ENCODE measurements at regions not wholly inside any gene's neighbourhood (a gene's known extent, or its start where the extent isn't known, plus 50 kb on each side); places are given as distances from the start of the nearest gene placed in this dataset.

GRCh38 chr5:58153255-58153654, 306.6 kb downstream of the PLK2 start:
- H3K36me3 ChIP-seq (ENCODE audit: control insufficient read depth in 5 of 5, insufficient read depth in 5 of 5, low read length in 5 of 5): no peaks in the 10 kb centered on the region
- no peak overlapping the region for H3K4me3 ChIP-seq (ENCODE audit: low read depth in 1 of 5, low read length in 5 of 5)
- no peaks in the 10 kb centered on the region for H3K27me3 ChIP-seq (ENCODE audit: control insufficient read depth in 5 of 5, insufficient read depth in 4 of 5, low read length in 5 of 5)
- H3K9me3 ChIP-seq (ENCODE audit: control insufficient read depth in 5 of 5, low read length in 5 of 5): no peaks in the 10 kb centered on the region
- no peak overlapping the region for H3K9ac ChIP-seq (ENCODE audit: low read length in 5 of 5)
- H3K27ac ChIP-seq (ENCODE audit: low read depth, low read length): no peak overlapping the region
- peaks cover 2 to 14% (median 10%) of the 10 kb centered on the region in 5 donors for H3K4me1 ChIP-seq (ENCODE audit: control insufficient read depth in 5 of 5, insufficient read depth in 5 of 5, low read length in 5 of 5)

DNA sequence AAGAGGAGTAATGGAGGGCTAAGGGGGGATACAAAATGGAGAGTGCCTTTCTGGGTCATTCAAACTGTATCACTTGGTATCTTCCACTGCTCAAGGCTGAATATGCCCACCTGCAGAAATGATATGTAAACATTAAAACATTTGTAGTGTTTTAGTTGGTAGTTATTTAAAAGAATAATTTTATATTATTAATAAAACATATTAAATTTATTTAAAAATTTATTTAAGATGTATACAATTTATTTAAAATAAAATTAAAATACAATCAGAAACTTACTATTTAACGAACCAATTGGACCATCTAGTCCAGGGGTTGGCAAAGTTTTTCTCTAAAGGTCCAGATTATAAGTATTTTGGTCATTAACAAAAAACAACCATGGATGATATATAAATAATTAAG, 308.5 kb downstream of the PLK2 start:
- H3K4me1 ChIP-seq (ENCODE audit: control insufficient read depth in 5 of 5, insufficient read depth in 5 of 5, low read length in 5 of 5): peaks cover 0 to 4% (median 3%) of the 10 kb centered on the region in 5 donors
- H3K27ac ChIP-seq (ENCODE audit: low read depth, low read length): no peak overlapping the region
- H3K9me3 ChIP-seq (ENCODE audit: control insufficient read depth in 5 of 5, low read length in 5 of 5): no peaks in the 10 kb centered on the region
- H3K4me3 ChIP-seq (ENCODE audit: low read depth in 1 of 5, low read length in 5 of 5): no peak overlapping the region
- H3K9ac ChIP-seq (ENCODE audit: low read length in 5 of 5): no peak overlapping the region
- H3K27me3 ChIP-seq (ENCODE audit: control insufficient read depth in 5 of 5, insufficient read depth in 4 of 5, low read length in 5 of 5): no peaks in the 10 kb centered on the region
- H3K36me3 ChIP-seq (ENCODE audit: control insufficient read depth in 5 of 5, insufficient read depth in 5 of 5, low read length in 5 of 5): no peaks in the 10 kb centered on the region

DNA sequence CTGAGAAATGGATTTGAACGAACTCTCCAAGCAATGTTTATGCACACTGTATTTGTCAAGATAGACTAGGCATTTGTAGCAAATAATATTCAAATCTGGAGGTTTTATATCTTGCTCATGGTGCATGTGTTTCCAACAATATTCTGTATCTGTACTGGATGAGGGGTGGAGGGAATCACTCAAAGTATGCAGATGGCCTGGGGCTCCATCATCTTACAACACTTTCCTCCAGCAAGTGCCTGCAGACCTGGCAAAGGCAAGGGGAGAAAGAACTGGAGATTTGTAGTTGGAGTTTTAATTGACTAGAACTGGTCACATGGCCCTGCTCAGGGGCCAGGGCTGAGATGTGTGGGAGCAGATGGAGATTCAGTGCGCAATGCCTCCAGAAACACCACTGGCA, 309.0 kb downstream of the PLK2 start:
- H3K9ac ChIP-seq (ENCODE audit: low read length in 5 of 5): no peak overlapping the region
- no peaks in the 10 kb centered on the region for H3K27me3 ChIP-seq (ENCODE audit: control insufficient read depth in 5 of 5, insufficient read depth in 4 of 5, low read length in 5 of 5)
- H3K4me3 ChIP-seq (ENCODE audit: low read depth in 1 of 5, low read length in 5 of 5): no peak overlapping the region
- H3K4me1 ChIP-seq (ENCODE audit: control insufficient read depth in 5 of 5, insufficient read depth in 5 of 5, low read length in 5 of 5): peaks cover 0 to 3% (median 0%) of the 10 kb centered on the region in 5 donors
- no peaks in the 10 kb centered on the region for H3K9me3 ChIP-seq (ENCODE audit: control insufficient read depth in 5 of 5, low read length in 5 of 5)
- no peak overlapping the region for H3K27ac ChIP-seq (ENCODE audit: low read depth, low read length)
- no peaks in the 10 kb centered on the region for H3K36me3 ChIP-seq (ENCODE audit: control insufficient read depth in 5 of 5, insufficient read depth in 5 of 5, low read length in 5 of 5)

DNA sequence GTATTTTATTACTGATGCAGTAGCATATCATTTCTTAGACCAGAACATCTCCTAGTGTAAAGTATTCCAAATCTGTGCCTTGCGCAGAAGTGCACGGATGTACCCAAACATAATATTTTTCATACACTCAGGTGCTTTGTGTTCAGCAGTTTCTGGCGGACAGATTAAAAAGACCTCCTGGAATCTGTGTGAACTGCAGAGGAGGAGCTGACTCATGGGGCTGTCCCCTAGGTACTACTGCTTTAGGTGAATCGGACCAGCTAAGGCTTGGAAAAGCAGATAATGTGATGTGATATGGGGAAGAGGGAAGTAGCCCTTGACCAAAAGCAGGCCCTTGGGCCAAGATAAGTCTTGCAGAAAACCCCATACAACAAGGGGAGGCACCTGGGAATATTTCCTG, 310.1 kb downstream of the PLK2 start:
- no peak overlapping the region for H3K9ac ChIP-seq (ENCODE audit: low read length in 5 of 5)
- no peak overlapping the region for H3K27ac ChIP-seq (ENCODE audit: low read depth, low read length)
- H3K27me3 ChIP-seq (ENCODE audit: control insufficient read depth in 5 of 5, insufficient read depth in 4 of 5, low read length in 5 of 5): no peaks in the 10 kb centered on the region
- H3K9me3 ChIP-seq (ENCODE audit: control insufficient read depth in 5 of 5, low read length in 5 of 5): no peaks in the 10 kb centered on the region
- peaks cover 0 to 3% (median 0%) of the 10 kb centered on the region in 5 donors for H3K4me1 ChIP-seq (ENCODE audit: control insufficient read depth in 5 of 5, insufficient read depth in 5 of 5, low read length in 5 of 5)
- H3K36me3 ChIP-seq (ENCODE audit: control insufficient read depth in 5 of 5, insufficient read depth in 5 of 5, low read length in 5 of 5): no peaks in the 10 kb centered on the region
- H3K4me3 ChIP-seq (ENCODE audit: low read depth in 1 of 5, low read length in 5 of 5): no peak overlapping the region

DNA sequence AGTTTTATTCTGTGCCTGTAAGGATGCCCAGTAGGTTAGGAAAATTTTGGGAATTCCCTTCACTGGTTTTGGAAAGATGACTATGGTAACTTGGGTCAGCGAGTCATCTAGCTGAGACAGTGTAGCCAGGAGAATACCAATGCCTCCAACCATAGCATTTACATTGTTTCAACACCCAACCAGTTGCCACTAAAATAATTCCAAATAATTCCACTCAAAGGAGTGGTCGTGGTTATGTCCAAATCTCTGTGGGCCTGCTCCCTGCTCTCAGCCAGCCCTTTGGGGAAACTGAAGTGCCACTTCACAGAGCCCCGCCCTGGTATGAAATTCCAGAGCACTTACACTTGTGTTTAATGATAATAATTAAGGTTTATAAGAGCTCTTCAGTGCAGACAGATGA, 310.5 kb downstream of the PLK2 start:
- no peaks in the 10 kb centered on the region for H3K36me3 ChIP-seq (ENCODE audit: control insufficient read depth in 5 of 5, insufficient read depth in 5 of 5, low read length in 5 of 5)
- H3K9ac ChIP-seq (ENCODE audit: low read length in 5 of 5): no peak overlapping the region
- peaks cover 0 to 3% (median 0%) of the 10 kb centered on the region in 5 donors for H3K4me1 ChIP-seq (ENCODE audit: control insufficient read depth in 5 of 5, insufficient read depth in 5 of 5, low read length in 5 of 5)
- no peak overlapping the region for H3K27ac ChIP-seq (ENCODE audit: low read depth, low read length)
- H3K27me3 ChIP-seq (ENCODE audit: control insufficient read depth in 5 of 5, insufficient read depth in 4 of 5, low read length in 5 of 5): no peaks in the 10 kb centered on the region
- H3K4me3 ChIP-seq (ENCODE audit: low read depth in 1 of 5, low read length in 5 of 5): no peak overlapping the region
- no peaks in the 10 kb centered on the region for H3K9me3 ChIP-seq (ENCODE audit: control insufficient read depth in 5 of 5, low read length in 5 of 5)

DNA sequence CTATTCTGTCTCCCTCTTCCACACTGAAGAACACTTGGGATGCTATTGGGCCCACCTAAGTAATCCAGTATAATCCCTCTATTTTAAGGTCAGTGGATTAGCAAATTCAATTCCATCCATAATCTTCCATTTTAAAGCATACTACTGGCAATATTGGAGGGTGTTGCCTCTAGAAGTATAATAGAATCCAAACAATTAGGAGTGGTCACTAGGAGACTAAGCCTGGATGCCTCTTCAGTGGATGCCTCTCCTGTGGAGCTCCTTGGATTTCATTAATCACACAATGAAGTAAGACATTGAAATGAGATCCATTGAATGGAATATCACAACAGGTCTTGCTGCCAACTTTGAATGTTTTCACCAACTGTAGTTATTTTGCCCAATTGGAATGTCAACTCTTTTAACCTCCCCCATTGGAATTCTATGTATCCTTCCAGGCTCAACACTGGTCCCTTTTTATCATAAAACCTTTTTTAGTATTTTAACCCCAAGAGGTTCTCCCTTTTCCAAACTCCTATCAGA, 311.6 kb downstream of the PLK2 start:
- H3K36me3 ChIP-seq (ENCODE audit: control insufficient read depth in 5 of 5, insufficient read depth in 5 of 5, low read length in 5 of 5): no peaks in the 10 kb centered on the region
- H3K4me3 ChIP-seq (ENCODE audit: low read depth in 1 of 5, low read length in 5 of 5): no peak overlapping the region
- H3K9me3 ChIP-seq (ENCODE audit: control insufficient read depth in 5 of 5, low read length in 5 of 5): no peaks in the 10 kb centered on the region
- H3K27me3 ChIP-seq (ENCODE audit: control insufficient read depth in 5 of 5, insufficient read depth in 4 of 5, low read length in 5 of 5): no peaks in the 10 kb centered on the region
- H3K27ac ChIP-seq (ENCODE audit: low read depth, low read length): no peak overlapping the region
- H3K9ac ChIP-seq (ENCODE audit: low read length in 5 of 5): no peak overlapping the region
- peaks cover 0 to 3% (median 0%) of the 10 kb centered on the region in 5 donors for H3K4me1 ChIP-seq (ENCODE audit: control insufficient read depth in 5 of 5, insufficient read depth in 5 of 5, low read length in 5 of 5)

- H3K36me3 ChIP-seq (ENCODE audit: control insufficient read depth in 5 of 5, insufficient read depth in 5 of 5, low read length in 5 of 5): no peaks in the 10 kb centered on the region
- no peak overlapping the region for H3K27ac ChIP-seq (ENCODE audit: low read depth, low read length)
- H3K4me3 ChIP-seq (ENCODE audit: low read depth in 1 of 5, low read length in 5 of 5): no peak overlapping the region
- no peaks in the 10 kb centered on the region for H3K27me3 ChIP-seq (ENCODE audit: control insufficient read depth in 5 of 5, insufficient read depth in 4 of 5, low read length in 5 of 5)
- H3K9me3 ChIP-seq (ENCODE audit: control insufficient read depth in 5 of 5, low read length in 5 of 5): no peaks in the 10 kb centered on the region
- peaks cover 0 to 3% (median 0%) of the 10 kb centered on the region in 5 donors for H3K4me1 ChIP-seq (ENCODE audit: control insufficient read depth in 5 of 5, insufficient read depth in 5 of 5, low read length in 5 of 5)
- H3K9ac ChIP-seq (ENCODE audit: low read length in 5 of 5): no peak overlapping the region
Measured at GRCh38 chr5:58145397-58145934, 314.4 kb downstream of the PLK2 start.

DNA sequence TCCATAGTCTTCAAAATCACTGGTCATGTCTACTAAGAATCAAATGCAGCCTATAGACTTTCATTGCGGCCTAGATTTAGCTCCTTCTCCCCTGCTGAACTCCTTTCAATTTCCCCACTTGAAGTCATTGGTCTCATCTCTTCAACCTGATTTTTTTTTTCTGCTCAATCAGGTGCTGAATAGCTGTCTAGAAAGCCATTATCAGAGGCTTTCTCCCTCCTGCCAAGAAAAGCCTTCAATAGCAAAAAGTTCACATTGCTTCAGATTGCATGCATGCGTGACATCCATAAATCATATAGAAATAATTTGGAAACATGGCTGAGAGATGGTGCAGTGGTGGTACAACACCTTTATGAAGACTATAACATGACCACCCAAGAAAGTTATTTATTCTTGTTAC, 316.2 kb downstream of the PLK2 start:
- H3K9ac ChIP-seq (ENCODE audit: low read length in 5 of 5): no peak overlapping the region
- peaks cover 0 to 3% (median 0%) of the 10 kb centered on the region in 5 donors for H3K4me1 ChIP-seq (ENCODE audit: control insufficient read depth in 5 of 5, insufficient read depth in 5 of 5, low read length in 5 of 5)
- H3K27ac ChIP-seq (ENCODE audit: low read depth, low read length): no peak overlapping the region
- no peak overlapping the region for H3K4me3 ChIP-seq (ENCODE audit: low read depth in 1 of 5, low read length in 5 of 5)
- H3K27me3 ChIP-seq (ENCODE audit: control insufficient read depth in 5 of 5, insufficient read depth in 4 of 5, low read length in 5 of 5): no peaks in the 10 kb centered on the region
- H3K9me3 ChIP-seq (ENCODE audit: control insufficient read depth in 5 of 5, low read length in 5 of 5): no peaks in the 10 kb centered on the region
- H3K36me3 ChIP-seq (ENCODE audit: control insufficient read depth in 5 of 5, insufficient read depth in 5 of 5, low read length in 5 of 5): no peaks in the 10 kb centered on the region

- no peaks in the 10 kb centered on the region for H3K27me3 ChIP-seq (ENCODE audit: control insufficient read depth in 5 of 5, insufficient read depth in 4 of 5, low read length in 5 of 5)
- H3K9me3 ChIP-seq (ENCODE audit: control insufficient read depth in 5 of 5, low read length in 5 of 5): no peaks in the 10 kb centered on the region
- no peaks in the 10 kb centered on the region for H3K36me3 ChIP-seq (ENCODE audit: control insufficient read depth in 5 of 5, insufficient read depth in 5 of 5, low read length in 5 of 5)
- no peak overlapping the region for H3K4me3 ChIP-seq (ENCODE audit: low read depth in 1 of 5, low read length in 5 of 5)
- peaks cover 0 to under 1% (median 0%) of the 10 kb centered on the region in 5 donors for H3K4me1 ChIP-seq (ENCODE audit: control insufficient read depth in 5 of 5, insufficient read depth in 5 of 5, low read length in 5 of 5)
- no peak overlapping the region for H3K9ac ChIP-seq (ENCODE audit: low read length in 5 of 5)
- H3K27ac ChIP-seq (ENCODE audit: low read depth, low read length): no peak overlapping the region
Measured at GRCh38 chr5:58143181-58143580, 316.7 kb downstream of the PLK2 start.

- Histone ChIP-seq H3K9ac (ENCODE audit: low read length in 5 of 5) (no peak overlapping the region), H3K27ac (ENCODE audit: low read depth, low read length) (no peak overlapping the region), H3K27me3 (ENCODE audit: control insufficient read depth in 5 of 5, insufficient read depth in 4 of 5, low read length in 5 of 5) (no peaks in the 10 kb centered on the region), H3K4me3 (ENCODE audit: low read depth in 1 of 5, low read length in 5 of 5) (no peak overlapping the region), H3K36me3 (ENCODE audit: control insufficient read depth in 5 of 5, insufficient read depth in 5 of 5, low read length in 5 of 5) (no peaks in the 10 kb centered on the region), H3K4me1 (ENCODE audit: control insufficient read depth in 5 of 5, insufficient read depth in 5 of 5, low read length in 5 of 5) (peaks cover 0 to 4% (median 3%) of the 10 kb centered on the region in 5 donors), H3K9me3 (ENCODE audit: control insufficient read depth in 5 of 5, low read length in 5 of 5) (no peaks in the 10 kb centered on the region)
Measured at GRCh38 chr5:58138791-58139190, 321.1 kb downstream of the PLK2 start.
